NCI-H1694 treated with DMSO at 0.1 percent for 48 hours (cell line): ENCODE measurements at regions not wholly inside any gene's neighbourhood (a gene's known extent, or its start where the extent isn't known, plus 50 kb on each side); places are given as distances from the start of the nearest gene placed in this dataset.
"Not testable (repeated sequence)": the region's sequence is repeated elsewhere in the genome, so short reads cannot be mapped to it uniquely, and the experiment has no call there.

Experiments used
- DNase-seq: peaks from one replicate; lab custom pipeline; 2025; lab: John Stamatoyannopoulos, UW

GRCh38 chr6:48611332-48611731 is 500.3 kb upstream of the PTCHD4 start:
- DNase-seq, result no peak

GRCh38 chr6:48610846-48611245 is 499.8 kb upstream of the PTCHD4 start:
- no peak for DNase-seq

- DNase-seq, result no peak
These were observed 495.6 kb upstream of the PTCHD4 start for GRCh38 chr6:48606618-48607017.

DNA sequence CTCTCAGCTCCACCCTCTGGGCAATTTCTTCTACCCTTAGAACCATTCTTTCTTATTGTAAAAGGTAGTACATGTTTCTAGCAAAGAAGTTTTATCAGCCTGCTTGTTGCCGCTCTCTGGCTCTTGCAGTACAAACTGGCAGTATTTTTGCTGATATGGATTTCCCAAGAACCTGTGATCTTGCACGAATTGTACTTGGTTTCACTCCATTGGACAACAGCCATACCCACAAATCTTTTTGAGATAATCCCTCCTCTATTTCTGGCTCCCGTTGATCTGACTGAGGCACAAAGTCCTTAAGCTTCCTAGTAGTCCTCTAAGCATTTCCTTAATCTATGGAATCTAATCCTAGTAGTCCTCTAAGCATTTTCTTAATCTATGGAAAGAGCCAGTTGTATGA is 487.0 kb upstream of the PTCHD4 start:
- no peak for DNase-seq

DNA sequence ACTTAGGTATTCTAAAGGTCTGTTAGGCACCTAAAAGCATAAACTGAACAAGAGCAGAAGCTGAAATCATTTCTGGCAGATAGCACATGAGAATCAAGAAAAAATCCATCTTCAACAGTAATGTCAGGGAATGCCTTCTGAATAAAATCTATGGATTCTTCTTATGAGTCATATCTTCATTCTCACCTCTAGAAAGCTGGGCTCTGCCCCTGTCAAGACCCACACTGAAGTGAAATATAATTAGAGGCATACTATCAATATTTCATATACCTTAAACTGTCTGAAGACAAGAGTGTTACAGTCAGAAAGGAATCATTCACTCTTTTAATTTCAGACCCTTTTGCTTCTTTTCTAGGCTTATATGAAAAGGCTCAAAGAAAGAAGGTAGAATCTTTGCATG is 485.8 kb upstream of the PTCHD4 start:
- no peak for DNase-seq

- DNase-seq, result not testable (repeated sequence)
These were observed 480.2 kb upstream of the PTCHD4 start for GRCh38 chr6:48591158-48591557.

GRCh38 chr6:48584846-48585245 is 473.8 kb upstream of the PTCHD4 start:
- DNase-seq, result no peak

DNA sequence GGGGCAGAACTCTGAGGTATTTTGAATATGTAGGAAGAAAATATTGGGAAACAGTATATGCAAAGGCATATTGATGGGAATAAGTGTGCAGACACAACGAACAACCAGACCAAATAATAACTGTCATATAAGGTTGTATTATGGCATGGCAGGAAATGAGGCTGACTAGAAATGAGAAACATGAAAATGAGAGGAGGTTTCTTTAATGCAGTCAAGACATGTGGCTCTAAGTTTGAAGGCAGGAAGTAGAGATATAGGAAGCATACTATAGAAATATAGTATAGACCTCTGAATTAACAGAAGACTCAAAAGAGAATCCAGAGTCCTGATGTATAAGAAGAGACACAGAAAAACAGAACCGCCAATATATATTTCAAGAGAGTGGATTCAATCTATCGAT is 459.7 kb upstream of the PTCHD4 start:
- no peak for DNase-seq

DNA sequence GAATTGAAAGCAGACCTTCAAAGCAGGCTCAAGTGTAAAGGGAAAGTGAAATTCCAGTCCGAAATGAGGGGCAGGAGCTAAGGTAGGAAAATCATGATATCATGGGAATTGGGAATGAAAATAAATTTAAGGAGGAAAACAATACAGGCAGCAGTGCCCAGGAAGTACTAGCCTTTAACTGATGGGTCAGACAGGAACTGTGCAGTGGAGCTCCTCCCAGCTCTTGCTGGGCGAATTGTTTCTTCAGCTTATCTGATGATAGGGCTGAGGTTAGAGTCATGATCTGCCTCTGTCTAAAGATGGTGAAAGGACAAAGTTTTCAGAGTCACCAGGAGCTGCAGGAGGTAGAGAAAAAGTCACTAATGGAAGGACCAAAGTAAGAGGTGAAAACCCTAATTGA is 457.9 kb upstream of the PTCHD4 start:
- DNase-seq, result no peak

- no peak for DNase-seq
These were observed 456.0 kb upstream of the PTCHD4 start for GRCh38 chr6:48567016-48567415.

DNA sequence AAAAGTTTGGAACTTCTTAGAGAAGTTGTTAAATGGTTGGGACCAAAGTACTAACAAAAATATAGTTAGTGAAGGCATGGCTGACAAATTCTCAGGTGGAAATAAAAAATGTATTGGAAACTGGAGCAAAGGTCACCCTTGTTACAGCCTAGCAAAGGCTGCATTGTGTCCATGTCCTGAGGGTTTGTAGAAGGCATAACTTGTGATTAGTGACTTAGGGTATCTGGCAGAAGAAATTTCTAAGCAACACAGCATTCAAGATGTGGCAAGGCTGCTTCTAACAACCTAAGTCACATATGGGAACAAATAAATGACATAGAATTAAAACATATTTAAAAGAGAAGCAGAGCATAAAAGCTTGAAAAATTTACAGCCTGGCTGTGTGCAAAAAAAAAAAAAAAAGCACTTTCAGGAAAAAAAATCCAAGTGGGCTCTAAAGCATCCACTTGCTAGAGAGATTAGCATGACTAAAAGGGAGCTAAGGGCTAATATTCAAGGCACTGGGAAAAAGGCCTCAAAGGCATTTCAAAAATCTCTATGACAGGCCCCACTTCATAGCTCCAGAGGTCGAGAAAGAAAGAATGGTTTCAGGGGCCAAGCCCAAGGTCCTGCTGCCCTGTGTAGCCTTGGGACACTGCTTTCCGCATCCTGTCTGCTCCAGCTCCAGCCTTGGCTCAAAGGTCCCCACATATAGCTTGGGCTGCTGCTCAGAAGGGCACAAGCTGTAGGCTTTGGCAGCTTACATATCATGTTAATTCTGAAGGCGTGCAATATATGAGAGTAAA is 453.2 kb upstream of the PTCHD4 start:
- no peak for DNase-seq

- no peak for DNase-seq
These were observed 452.4 kb upstream of the PTCHD4 start for GRCh38 chr6:48563433-48563832.

DNA sequence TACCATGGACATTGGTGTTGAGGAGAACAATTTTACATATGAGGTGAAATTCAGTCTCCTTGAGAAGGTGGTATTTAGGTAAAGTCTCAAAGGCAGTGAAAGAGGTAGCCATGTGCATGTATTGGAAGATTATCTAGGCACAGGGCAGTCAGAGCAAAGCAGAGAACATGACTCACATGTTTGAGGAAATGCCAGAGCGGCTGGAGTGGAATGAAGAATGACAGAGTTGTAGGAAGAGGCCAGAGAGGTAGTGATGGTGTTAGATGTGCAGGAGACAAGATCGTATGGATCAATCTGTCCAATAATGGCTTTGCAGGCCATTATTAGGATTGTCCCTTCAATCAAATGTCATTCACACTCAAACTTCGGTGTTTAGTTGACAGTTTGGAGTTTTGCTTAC is 449.4 kb upstream of the PTCHD4 start:
- DNase-seq, result no peak

DNA sequence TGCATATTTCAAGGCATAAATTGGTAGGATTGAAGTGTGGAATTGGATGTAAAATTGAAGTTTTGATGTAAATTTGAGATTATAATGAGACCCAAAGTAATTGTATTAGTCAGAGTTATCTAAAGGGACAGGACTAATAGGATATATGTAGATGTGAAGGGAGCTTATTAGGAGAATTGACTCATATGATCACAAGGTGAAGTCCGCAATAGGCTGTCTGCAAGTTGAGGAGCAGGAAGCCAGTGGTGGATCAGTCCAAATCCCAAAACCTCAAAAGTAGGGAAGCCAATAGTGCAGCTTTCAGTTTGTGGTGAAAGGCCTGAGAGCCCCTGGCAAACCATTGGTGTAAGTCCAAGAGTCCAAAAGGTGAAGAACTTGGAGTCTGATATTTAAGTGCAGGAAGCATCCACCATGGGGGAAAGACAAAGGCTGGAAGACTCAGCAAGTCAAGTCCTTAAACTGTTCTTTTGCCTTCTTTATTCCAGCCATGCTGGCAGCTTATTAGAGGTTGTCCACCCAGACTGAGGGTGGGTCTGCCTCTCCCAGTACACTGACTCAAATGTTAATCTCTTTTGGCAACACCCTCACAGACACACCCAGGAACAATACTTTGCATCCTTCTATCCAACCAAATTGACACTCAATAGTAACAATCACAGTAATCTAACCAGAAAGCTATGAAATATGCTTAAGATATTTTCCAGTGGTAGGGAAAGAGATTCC is 442.6 kb upstream of the PTCHD4 start:
- no peak for DNase-seq

DNA sequence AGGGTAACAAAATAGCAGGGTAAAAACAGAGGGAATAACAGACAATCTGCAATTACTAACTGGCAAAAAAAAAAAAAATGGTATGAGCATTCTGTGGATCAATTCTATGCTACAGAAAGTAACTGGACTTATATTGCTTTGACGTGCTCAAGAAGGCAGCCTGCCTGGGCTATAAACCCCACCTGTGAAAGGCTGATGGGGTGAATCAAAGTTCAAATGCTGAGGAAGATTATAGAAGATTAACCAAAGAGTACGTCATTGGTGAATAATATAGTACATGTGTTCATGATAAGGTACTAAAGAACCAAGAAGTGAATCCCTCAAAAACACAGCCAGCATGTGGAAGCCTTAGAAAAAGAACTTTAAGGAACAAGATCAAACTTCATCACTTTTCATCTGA is 441.9 kb upstream of the PTCHD4 start:
- no peak for DNase-seq

- DNase-seq, result no peak
These were observed 439.6 kb upstream of the PTCHD4 start for GRCh38 chr6:48550603-48551002.

GRCh38 chr6:48542191-48542590 is 431.2 kb upstream of the PTCHD4 start:
- no peak for DNase-seq

DNA sequence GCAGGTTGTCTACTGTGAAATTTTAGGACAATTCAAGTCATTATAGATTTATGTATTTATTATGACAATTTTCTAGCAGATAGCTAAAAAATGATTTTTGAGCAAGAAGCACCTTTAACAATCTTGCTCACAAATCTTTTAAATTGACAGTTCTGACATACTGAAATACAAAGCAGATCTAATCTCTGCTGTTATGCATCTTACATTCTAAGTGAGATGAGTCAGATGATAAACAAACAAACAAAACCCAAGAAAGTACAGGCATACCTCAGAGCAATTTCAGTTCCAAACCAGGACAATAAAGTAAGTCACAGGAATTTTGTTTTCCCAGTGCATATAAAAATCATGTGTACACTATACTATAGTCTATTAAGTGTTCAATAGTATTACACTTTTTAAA is 430.7 kb upstream of the PTCHD4 start:
- DNase-seq, result no peak

- DNase-seq, result no peak
These were observed 424.6 kb upstream of the PTCHD4 start for GRCh38 chr6:48535582-48536009.

GRCh38 chr6:48530978-48531377 is 420.0 kb upstream of the PTCHD4 start:
- not testable (repeated sequence) for DNase-seq

DNA sequence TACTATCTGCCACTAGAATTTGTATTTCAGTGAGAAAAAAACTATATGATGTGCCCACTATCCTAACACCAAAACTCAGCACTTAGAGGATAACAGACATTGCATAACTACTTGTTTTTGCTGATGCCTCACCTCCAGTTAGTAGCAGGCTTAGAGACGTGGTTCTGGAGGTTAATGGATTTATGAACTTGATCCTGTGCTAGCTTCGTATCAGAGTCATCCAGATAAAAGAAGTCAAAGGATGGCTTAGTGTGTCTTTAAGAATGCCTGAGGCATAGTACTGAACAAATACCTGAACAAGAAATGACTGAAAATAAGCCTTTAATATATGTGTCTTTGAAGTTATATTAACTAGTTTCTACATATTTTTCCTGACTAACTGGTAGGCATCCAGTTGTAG is 414.9 kb upstream of the PTCHD4 start:
- no peak for DNase-seq

GRCh38 chr6:48520951-48521350 is 410.0 kb upstream of the PTCHD4 start:
- no peak for DNase-seq

GRCh38 chr6:48512390-48512789 is 401.4 kb upstream of the PTCHD4 start:
- DNase-seq, result no peak

DNA sequence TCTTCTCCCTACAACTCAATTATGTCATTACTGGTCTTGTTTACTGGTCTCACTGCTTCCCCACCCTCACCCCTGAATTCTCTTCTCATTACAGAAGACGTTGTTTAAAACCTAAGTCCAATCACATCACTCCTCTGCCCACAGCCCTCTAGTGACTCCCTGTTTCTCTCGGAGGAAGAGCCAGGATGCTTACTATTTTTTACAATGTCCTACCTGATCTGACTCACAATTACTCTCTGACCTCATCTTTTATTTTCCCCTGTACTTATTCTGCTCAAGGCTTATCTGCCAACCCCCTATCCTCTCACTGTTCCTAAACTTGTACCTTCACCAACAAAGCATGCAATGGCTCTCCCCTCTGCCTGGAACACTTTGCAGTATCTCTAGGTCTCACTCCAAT is 400.4 kb upstream of the PTCHD4 start:
- no peak for DNase-seq
